Osteoblast (primary cell): ENCODE measurements at regions not wholly inside any gene's neighbourhood (a gene's known extent, or its start where the extent isn't known, plus 50 kb on each side); places are given as distances from the start of the nearest gene placed in this dataset.

Experiments used
- DNase-seq: peaks from one replicate; pipeline ENCODE4 v3.0.0; 2011; ENCODE audit warnings: low spot score, mixed read lengths; ENCODE audit not compliant: insufficient read length; ENCODE audit errors: missing footprints
- H2AFZ ChIP-seq: 2 replicates; pipeline ENCODE4 v1.6.0; 2011; ENCODE audit warnings: mild to moderate bottlenecking, low read length
- H3K27ac ChIP-seq: 2 replicates; pipeline ENCODE4 v1.5.1; 2011; ENCODE audit warnings: mild to moderate bottlenecking, low read depth, low read length, moderate library complexity
- H3K27me3 ChIP-seq: 2 replicates; pipeline ENCODE4 v1.6.0; 2012; ENCODE audit warnings: mild to moderate bottlenecking, control low read depth, inconsistent platforms, low read length, moderate library complexity; ENCODE audit not compliant: insufficient read depth
- H3K36me3 ChIP-seq: 2 replicates; pipeline ENCODE4 v1.5.1; 2011; ENCODE audit warnings: mild to moderate bottlenecking, low read length, control low read depth, moderate library complexity; ENCODE audit not compliant: insufficient read depth
- H3K4me1 ChIP-seq: 2 replicates; pipeline ENCODE4 v1.5.1; 2011; ENCODE audit warnings: mild to moderate bottlenecking, low read length, control low read depth, moderate library complexity; ENCODE audit not compliant: insufficient read depth
- H3K4me2 ChIP-seq: 2 replicates; pipeline ENCODE4 v1.6.0; 2011; ENCODE audit warnings: mild to moderate bottlenecking, low read length; ENCODE audit not compliant: insufficient read depth
- H3K4me3 ChIP-seq: fragments of 200-600 bp; sonication (generic); 3 replicates; pipeline ENCODE4 v1.5.1; 2012; ENCODE audit warnings: mild to moderate bottlenecking, low read length, inconsistent platforms; ENCODE audit not compliant: insufficient read depth
- H3K79me2 ChIP-seq: 2 replicates; pipeline ENCODE4 v1.6.0; 2012; ENCODE audit warnings: mild to moderate bottlenecking, low read length, control low read depth, inconsistent platforms; ENCODE audit not compliant: insufficient read depth
- H3K9me3 ChIP-seq: 2 replicates; pipeline ENCODE4 v1.5.1; 2011; ENCODE audit warnings: low read depth, low read length, control low read depth
- H4K20me1 ChIP-seq: 2 replicates; pipeline ENCODE4 v1.6.0; 2012; ENCODE audit warnings: mild to moderate bottlenecking, low read length, control low read depth; ENCODE audit not compliant: insufficient read depth
- CTCF ChIP-seq: IDR thresholded peaks from 2 replicates; pipeline ENCODE4 v1.5.1; 2011; ENCODE audit warnings: mild to moderate bottlenecking, low read depth, low read length, moderate library complexity; ENCODE audit errors: extremely low read depth

- no peak overlapping the region for H3K4me2 ChIP-seq
Observed at GRCh38 chr1:117802531-117803257, 126.7 kb downstream of the GDAP2 start.

GRCh38 chr1:117803318-117803717, 126.1 kb downstream of the GDAP2 start:
- Histone ChIP-seq H3K27ac (no peak overlapping the region), H3K4me1 (peaks cover 7% of the 10 kb centered on the region), H3K4me2 (no peak overlapping the region), H2AFZ (no peak overlapping the region), H3K9me3 (no peaks in the 10 kb centered on the region), H3K27me3 (peaks cover 3% of the 10 kb centered on the region), H3K79me2 (no peaks in the 10 kb centered on the region), H3K36me3 (no peaks in the 10 kb centered on the region), H3K4me3 (no peak overlapping the region), H4K20me1 (no peaks in the 10 kb centered on the region)
- no peak for DNase-seq
- TF ChIP-seq CTCF = no peak

More at GRCh38 chr1:117802531-117803257, 126.7 kb downstream of the GDAP2 start:
- no peak overlapping the region for H3K4me3 ChIP-seq
- no peak for TF ChIP-seq CTCF
- DNase-seq = no peak
- no peak overlapping the region for H2AFZ ChIP-seq
- H3K9me3 ChIP-seq = no peaks in the 10 kb centered on the region
- H3K27me3 ChIP-seq = peaks cover 3% of the 10 kb centered on the region
- no peaks in the 10 kb centered on the region for H3K36me3 ChIP-seq
- no peaks in the 10 kb centered on the region for H3K79me2 ChIP-seq
- no peaks in the 10 kb centered on the region for H4K20me1 ChIP-seq
- peaks cover 7% of the 10 kb centered on the region for H3K4me1 ChIP-seq
- no peak overlapping the region for H3K27ac ChIP-seq

- Histone ChIP-seq H3K79me2 (no peaks in the 10 kb centered on the region), H3K4me2 (no peak overlapping the region), H3K27me3 (peaks cover 3% of the 10 kb centered on the region), H4K20me1 (no peaks in the 10 kb centered on the region), H3K4me1 (peaks cover 16% of the 10 kb centered on the region), H3K36me3 (no peaks in the 10 kb centered on the region), H3K9me3 (no peaks in the 10 kb centered on the region), H3K4me3 (no peak overlapping the region), H2AFZ (peak overlapping the region; percentile 44), H3K27ac (no peak overlapping the region)
- no peak for TF ChIP-seq CTCF
- no peak for DNase-seq
Observed at GRCh38 chr1:117809764-117810163, 119.7 kb downstream of the GDAP2 start.

- DNase-seq = no peak
- H3K9me3 ChIP-seq = no peaks in the 10 kb centered on the region
- no peak overlapping the region for H3K27ac ChIP-seq
- H3K4me2 ChIP-seq = no peak overlapping the region
- no peaks in the 10 kb centered on the region for H3K79me2 ChIP-seq
- peaks cover 3% of the 10 kb centered on the region for H3K27me3 ChIP-seq
- H4K20me1 ChIP-seq = no peaks in the 10 kb centered on the region
- no peak overlapping the region for H2AFZ ChIP-seq
- H3K4me1 ChIP-seq = peaks cover 24% of the 10 kb centered on the region
- no peak for TF ChIP-seq CTCF
- no peaks in the 10 kb centered on the region for H3K36me3 ChIP-seq
- H3K4me3 ChIP-seq = no peak overlapping the region
Observed at GRCh38 chr1:117810553-117810952, 118.9 kb downstream of the GDAP2 start.
